Embryonic facial prominence (tissue), 1 donor: ENCODE measurements at regions not wholly inside any gene's neighbourhood (a gene's known extent, or its start where the extent isn't known, plus 50 kb on each side); places are given as distances from the start of the nearest gene placed in this dataset.

Source experiments
- DNase-seq: peaks from one replicate; pipeline ENCODE4 v3.0.0-alpha.2; 2016; ENCODE audit errors: extremely low spot score

DNA sequence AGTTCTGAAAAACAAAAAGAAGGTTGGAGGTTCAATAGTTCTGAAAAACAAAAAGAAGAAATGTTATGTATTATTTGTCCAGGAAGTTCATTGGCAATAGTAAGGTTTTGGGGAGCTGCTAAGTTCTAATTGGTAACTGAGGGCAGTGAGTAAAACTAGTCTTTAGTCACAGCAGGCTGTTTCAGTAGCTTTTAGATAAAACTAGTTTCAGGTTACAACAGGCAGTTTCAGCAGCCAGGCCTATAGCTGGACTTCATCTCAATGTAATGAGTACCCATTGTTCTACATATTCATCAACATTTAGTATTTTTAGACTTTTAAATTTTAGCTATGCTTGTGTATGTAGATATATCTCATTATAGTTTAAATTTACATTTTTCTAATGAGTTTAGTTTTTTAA is 639.3 kb downstream of the TOX3 start:
- DNase-seq: no peak

DNA sequence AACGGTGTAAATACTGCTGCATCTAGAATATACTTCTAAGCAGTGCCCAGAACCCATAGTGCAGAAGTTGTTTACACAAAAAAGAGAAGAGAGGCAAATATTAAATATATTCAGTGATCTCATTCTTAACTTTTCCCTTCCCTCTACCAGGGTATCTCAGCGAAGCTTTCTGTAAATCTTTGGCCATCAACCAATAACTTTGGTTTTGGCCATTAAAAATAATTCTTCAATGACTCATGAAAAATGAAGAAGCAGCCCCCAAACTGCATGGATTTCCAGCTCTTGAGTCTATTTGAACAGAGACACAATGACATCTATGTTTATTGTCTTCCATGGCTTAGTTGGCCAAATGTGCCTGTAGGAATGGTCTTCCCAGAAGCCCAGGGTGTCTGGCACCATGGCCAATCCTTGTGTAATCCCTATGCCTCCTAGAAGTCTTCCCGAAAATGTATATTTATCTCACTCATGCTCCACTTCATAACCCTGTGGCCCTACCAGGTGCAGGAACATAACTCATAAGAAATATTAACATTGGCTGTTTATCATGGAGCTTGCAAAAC is 646.6 kb downstream of the TOX3 start:
- no peak for DNase-seq

DNA sequence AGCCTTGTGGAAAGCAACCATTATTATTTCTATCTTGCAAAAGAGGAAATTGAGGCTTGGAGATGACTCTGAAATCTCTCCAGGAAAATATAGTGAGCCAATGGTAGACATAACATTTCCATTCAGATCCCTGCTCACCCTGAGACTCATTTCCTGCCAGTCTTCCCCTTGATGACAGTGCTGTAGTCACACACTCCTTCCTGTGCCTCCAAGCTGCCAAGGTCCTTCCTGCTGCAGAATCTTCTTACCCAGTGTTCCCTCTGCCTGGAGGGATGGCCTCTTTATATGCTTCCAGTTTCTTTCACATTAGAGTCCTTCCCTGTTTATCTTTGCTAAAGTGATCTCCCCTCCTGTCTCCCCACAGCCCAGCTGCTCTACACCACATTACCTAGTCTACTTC is 648.1 kb downstream of the TOX3 start:
- DNase-seq: no peak

DNA sequence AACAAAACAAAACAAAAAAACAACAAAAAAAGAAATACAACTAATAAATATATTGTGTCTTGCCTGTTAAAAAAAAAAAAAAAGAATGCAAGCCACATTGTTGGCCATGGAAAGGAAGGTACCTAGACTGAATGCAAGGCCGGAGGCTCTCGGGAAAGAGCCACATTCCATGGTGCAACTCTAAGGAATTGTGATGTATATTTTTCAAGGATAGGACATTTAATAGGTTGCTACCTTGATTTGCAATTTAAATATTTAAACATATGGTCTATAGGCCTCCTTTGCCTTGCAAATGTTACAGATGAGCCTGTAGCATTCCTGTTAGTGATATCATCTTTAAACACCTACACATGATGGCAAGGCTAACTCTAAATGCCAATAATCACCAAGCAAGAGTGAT is 650.9 kb downstream of the TOX3 start:
- no peak for DNase-seq

DNA sequence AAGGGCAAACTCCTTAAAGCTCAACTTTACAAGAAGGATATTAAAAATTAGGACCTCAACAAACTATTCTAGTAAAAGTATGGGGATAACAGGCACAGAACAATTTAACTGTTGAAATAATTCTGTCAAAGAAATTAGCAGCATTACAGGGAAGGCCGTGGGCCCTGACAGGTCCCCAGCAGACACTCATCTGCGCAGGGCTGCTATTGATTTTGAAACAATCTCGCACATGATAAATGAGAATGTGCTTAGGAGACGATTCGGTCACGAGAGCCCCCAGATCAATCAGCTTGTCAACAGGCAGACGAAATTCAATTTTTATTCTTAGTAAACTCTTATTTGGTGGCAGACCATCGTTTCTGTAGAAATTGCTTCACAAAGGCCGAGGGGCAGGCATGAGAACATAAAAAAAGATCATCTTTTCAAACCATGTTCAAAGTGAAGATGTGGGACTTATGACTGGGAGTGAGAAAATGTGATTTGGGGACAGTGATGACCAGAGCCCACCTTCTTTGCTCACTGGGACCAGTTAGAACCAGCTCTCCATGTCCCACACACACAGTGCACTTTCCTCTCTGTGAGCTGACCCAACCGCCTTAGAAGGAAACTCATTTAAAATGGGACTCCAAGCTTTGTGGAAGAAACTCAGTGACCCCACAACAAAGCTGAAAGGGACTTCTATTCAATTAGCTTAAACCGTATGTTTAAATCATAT is 654.5 kb downstream of the TOX3 start:
- DNase-seq: no peak

DNA sequence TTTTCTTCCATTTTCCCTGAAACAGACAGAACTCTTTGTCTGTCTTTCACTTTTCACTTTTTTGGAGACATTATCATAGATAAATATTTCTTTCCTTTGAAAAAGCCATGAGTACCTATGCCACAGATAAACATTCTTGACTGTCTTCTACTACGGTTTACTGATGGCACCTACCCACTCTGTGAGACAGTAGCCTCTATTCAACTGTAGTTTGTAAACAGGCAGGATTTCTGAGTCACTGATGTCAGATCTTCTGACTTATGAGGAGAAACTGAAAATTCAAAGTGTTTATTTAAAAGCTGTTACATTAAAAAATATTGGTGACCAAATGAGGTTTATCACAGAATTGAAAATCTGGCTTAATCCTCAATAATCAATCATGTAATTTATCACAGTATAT is 658.4 kb downstream of the TOX3 start:
- DNase-seq: no peak

DNA sequence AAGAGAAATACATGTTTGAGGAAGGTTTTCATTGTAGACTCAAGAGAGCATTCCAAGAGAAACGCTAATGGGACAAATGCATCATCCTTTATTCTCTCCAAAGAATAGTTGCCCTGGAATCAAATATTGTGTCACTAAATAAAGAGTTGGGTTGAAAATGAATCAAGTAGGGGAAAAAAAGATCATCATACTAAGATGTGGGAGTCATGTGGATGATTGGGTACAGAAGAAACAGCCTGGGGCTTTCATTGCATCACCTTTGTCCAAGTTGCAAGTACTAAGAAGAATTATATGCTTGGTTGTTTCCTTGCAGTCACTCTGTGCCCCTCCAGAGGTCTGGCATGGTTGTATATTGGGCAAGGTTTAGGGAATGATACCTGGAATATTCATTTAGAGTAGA is 658.9 kb downstream of the TOX3 start:
- no peak for DNase-seq

DNA sequence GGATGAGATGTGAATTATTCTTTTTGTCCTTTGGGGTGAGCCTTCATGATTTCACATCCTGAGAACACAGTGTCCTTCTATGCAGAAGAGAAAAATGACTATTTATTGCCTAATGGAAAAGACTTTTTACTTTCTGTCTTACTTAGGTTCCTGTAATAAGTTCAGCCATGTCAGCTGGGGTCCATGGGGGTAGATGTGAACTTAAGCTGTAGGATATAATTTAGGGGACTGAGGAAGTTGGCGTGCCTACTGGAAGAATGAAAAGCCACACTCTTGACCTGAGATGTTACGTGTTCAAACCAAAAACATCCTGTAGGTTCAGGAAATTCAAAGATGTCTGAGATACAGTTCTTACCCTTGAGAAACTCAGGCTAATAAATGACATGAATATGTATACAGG is 660.5 kb downstream of the TOX3 start:
- no peak for DNase-seq

DNA sequence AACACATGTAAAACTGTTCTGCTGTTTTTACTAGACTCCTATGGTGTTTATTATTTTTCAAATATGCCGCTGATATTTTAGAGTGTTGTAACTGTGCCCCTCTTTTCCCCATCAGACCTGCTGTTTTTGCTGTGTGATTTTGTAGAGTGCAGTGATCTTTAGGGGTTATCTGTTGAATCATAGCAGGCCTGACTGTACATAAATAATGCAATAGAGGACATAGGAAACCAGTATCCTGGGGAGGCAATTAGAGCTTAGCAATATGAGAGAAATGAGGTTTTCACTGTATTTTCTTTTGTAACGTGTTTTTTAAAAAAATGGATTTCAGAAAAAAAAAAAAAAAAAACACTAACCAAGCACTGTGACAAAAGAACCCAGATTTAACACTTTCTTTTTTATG is 662.2 kb downstream of the TOX3 start:
- no peak for DNase-seq

DNA sequence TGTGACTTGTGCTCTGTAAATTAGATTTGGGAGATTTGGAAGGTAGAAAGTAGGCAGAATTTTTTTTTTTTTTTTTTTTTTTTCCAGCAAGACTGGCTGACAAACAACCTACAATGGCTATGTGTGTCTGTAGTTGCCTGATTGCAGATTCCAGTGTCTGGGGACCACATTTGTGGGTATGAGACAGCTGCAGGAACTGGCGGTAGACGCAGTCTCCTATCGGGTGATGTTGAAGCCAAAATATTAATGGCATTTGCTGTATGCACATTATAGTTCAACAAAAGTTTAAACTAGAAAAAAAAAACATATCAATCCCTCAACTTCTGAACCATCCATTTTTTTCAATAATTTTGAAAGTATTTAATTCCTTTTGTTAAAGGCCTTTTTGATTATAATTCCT is 665.2 kb downstream of the TOX3 start:
- DNase-seq: no peak

DNA sequence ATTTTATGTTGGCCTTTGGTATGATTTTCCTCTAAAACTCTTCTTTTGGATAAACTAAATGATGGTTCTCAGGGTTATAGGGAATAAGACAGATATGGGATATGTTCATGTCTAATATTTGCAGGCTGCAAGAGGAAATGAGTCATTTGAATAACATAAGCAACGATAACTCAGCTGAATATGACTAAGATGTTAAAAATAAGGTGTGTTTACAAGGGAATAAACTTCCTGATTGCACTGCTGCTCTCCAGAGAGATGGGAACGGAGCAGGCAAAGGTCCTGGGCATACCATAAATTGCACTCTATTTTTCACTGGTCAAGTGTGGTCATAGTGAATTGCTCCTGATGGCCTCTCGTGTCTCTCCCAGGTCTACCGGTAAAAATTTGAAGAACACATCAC is 666.2 kb downstream of the TOX3 start:
- DNase-seq: no peak

DNA sequence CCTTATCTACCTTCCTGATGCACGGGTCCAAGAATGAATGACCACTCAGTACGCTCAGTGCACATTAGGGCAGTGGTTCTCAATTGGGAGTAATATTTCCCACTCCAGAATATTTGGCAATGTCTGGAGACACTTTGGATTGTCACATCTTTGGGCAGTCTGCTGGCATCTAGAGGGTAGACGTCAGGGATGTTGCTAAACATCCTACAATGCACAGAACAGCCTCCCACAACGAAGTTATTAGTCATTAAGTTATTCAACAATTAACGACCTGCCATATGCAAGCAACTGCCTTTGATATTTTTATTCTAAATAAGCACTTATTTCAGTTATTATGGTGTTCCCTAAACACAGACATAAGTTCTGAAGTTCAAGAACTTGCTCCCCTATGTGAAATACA is 669.3 kb downstream of the TOX3 start:
- DNase-seq: no peak

DNA sequence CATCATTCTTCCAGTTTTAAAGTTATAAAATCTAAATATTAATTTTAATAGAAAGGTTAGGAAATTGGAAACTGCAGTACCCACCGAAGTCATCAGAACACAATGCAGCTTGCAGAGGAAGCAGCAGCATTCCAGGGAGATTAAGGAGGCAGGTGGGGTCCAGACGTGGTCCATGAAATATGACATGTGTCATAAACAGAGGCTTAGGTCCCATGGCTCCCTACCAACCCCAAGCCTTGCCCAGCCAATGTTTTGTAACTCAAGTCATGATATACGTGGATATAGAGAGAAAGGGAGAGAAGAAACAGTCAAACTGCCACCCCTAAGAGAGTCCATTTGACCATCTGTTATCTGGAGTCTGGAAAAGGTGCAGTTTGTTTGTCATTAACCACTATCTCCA is 670.0 kb downstream of the TOX3 start:
- no peak for DNase-seq

DNA sequence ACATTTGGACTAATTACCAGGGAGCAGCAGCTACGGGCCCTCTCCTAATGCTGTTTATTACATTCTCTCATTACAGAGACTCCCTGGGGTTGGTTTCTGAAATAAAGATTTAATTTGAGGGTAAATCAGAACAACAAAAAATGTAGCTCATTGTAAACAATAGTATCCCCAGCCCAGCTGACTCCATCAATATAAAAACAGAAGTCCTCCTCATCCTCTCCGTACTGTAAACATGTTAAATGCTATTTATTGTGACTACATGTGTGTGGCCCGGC is 670.4 kb downstream of the TOX3 start:
- DNase-seq: no peak

DNA sequence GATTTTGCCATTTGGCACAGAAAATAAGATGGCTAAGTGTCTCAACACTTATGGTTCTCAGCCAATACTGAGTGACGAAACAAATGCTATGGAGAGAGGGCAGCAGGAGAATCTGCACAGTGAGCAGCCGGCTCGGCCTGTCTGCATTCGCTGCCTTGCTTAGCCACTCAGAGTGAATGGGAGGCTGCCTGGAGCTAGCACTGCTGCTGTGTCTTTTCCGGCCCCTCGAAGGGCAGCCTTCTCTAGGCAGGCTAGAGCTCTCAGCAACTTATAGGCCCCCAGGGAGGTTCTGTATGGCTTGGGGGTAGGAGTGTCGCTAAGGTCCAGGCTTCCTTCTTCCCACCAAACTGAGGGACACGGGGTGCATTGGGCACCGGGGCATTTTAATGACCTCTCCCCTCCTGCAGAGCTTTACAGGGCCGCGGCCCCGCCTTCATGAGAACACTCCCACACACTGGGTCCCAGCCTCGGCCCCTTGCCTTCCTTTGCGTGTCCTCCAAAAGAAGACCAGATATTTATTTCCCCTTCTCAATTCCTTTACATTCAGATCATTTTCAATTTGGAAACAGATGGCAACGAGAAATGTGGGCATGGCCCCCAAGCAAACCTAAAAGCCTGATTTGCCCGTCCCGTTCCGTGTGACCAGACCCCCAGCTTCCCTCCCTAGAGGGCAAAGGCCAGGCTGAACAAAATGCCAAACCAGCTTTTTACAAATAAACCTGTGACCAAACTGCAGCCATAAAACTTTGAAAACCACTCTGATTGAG is 670.9 kb downstream of the TOX3 start:
- no peak for DNase-seq

DNA sequence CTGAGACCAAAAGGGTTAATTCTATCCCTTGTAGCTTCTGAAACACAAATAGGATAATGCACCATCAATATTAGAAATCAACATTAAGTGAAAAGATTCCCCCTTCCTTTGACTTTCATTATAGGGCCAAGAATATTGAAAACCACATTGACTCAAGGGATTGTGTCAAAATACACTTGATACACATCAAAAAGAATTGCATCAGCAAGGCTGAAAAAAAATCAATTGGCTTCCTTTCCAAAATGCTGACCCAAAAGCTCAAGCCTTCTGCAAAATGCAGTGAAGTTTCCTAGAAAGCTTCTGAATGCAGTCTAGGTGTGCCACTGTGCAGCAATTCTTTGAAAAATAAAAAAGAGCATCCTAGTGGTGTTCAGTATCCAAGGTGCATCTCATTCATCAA is 674.4 kb downstream of the TOX3 start:
- DNase-seq: no peak

DNA sequence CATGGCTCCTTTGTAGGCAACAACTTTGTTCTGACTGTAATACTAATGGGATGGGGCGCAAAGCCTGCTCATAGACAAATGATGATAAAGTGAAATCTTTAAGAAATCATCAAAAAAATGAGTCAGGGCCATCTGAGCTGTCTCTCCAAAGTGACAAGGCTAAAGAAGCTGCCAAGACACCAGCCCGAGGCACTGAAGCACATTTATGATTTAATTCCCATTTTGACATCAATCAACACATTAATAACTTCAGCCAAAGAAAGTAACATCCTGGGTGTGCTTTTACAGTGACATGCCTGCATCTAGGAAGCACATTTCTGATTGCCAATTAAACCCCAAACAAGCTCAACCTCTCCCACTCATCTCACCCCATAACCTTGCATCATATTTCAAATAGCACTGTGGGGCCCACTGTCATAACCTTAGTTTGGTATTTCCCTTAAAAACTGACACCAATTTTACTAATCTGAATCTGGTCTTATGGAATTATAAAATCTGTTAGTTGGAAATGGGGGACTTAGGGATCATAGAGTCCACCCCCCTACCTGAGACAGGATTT is 676.6 kb downstream of the TOX3 start:
- DNase-seq: no peak

DNA sequence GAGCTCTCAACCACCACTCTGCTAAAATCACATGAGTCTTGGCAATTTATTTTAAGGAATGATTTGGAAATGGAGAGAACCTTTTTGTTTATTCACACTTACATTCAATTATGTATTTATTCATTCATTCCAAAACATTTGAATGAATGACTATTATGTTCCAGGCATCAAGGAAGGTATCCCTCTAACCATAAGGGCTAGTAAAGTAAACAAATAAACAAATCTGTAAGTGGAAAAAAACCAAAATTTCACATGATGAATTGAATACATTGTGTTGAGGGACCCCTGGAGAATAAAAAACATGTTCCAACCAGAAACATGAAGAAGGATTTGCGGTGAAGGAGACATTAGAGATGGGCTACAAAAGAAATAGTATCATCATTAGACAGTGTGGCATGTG is 677.8 kb downstream of the TOX3 start:
- no peak for DNase-seq

DNA sequence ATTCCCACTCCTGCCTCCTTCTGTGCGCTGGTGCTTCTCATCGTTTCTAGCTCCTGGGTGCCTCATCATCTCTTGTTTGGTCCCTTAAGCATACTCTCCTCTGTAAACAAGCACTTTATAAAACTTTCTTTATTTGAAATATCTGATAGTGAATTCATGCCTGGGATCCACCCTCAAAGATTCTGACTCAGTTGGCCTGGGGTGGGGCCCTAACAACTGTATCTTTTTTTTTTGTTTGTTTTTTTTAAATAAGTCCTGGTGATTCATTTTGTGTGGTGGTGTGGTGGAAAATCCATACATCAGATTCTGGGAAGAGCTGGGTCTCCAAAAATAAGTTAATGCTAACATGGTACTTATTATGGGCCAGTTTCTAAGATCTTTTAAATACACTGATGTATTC is 678.3 kb downstream of the TOX3 start:
- DNase-seq: no peak

DNA sequence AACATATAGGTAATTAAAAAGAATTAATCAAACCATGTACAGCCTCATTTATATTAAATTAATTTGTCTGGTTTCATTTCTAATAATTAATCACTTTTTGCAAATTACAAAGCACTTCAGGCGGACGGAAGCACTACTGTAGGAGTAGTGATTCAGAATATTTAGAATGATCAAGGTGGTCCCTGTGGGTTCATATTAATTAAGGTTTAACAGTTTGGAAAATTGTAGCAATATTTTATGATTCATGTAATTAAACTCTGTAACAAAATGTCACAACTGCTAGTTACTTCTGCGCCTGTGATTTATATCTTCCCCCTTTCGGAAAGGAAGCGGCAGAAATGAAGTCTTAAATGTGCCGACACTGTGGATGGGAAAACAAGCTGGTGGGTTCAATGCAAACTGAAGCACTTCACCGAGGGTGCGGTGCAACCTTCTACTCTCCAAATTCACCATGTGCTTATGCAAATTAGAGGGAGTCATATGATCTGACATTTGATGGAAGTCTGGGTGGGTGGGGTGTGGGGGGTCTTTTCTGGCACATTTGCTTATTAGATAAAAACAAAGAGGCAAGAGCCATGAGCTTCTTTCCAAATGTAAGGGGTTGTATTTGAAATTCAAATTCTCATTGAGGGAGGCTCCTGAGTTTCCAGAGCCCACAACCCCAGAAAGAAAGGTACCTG is 679.4 kb downstream of the TOX3 start:
- DNase-seq: no peak

DNA sequence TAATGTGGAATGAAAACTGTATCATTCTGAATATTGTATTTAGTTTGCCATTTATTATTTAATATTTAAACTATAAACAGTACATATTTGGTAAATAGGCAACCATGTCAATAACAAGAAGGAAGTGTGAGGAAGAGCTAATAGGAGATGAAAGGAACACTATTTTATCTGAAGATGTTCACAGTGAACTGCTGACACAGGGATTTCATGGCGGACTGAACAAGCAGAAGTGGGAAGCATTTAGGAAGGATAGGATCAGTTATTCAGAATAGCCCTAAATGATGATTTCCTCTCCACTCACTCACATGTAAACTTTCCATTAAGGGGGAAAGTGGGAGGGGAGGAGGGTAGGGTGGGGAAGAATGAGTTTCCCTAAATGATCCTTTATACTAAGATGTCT is 682.4 kb downstream of the TOX3 start:
- no peak for DNase-seq

DNA sequence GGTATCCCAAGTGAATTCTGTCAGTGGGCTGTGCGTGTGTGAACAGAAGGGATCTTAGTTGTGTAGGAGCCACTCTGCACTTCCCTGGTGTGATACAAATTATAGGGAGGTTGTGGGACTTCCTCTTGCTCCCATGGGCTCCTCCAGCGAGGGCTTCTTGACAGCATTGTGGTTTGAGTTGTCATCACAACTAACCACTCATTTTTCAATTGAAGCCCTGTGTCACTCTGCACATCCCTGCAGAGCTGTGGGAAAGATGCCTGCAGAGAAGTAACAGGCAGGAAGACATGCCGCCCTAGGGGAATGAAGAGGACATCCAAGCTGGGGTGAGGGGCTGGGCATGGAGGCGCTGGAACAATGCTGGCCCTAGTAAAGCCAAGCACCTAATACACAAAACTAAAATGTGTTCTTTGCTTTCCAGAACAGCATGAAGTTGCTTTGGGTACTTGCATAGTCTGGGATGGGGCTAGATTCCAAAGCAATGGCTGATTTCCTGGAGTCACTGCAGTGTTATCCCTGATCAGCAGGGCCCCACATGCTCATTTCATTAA is 692.5 kb downstream of the TOX3 start:
- no peak for DNase-seq
